AG04450 (cell line): ENCODE measurements at regions not wholly inside any gene's neighbourhood (a gene's known extent, or its start where the extent isn't known, plus 50 kb on each side); places are given as distances from the start of the nearest gene placed in this dataset.

Experiments used
- CTCF ChIA-PET: fragments of 300-600, 350-600 bp; formaldehyde crosslinking; extraction: SDS; loops from one replicate; lab custom pipeline; 2022; ENCODE audit warnings: antibody characterized with exemption, inconsistent platforms; lab: Charles Lee
- POLR2A ChIA-PET: fragments of 350-600 bp; formaldehyde crosslinking; extraction: SDS; loops from one replicate; lab custom pipeline; 2021; ENCODE audit warnings: antibody characterized with exemption, inconsistent platforms; lab: Yijun Ruan, JAX
- DNase-seq: peaks from one replicate; pipeline ENCODE4 v3.0.0-alpha.2; 2011; ENCODE audit warnings: low read depth, low spot score
- H3K27ac ChIP-seq: one replicate; pipeline ENCODE4 v1.5.1; 2012; ENCODE audit warnings: low read depth, low read length, control low read depth
- H3K27me3 ChIP-seq: one replicate; pipeline ENCODE4 v1.6.0; 2012; ENCODE audit warnings: low read length; ENCODE audit not compliant: control insufficient read depth, insufficient read depth
- H3K4me3 ChIP-seq: 2 replicates; pipeline ENCODE4 v1.5.1; 2011; ENCODE audit warnings: mild to moderate bottlenecking, low read depth, low read length, control low read depth
- H3K9me3 ChIP-seq: 2 replicates; pipeline ENCODE4 v1.5.1; 2012; ENCODE audit warnings: low read length; ENCODE audit not compliant: control insufficient read depth, insufficient read depth
- TF ChIP-seq, protein P1 (sequence below): IDR thresholded peaks from 2 replicates; pipeline ENCODE4 v1.5.1; 2011; ENCODE audit warnings: low read depth, low read length, control low read depth, inconsistent platforms

GRCh38 chr5:167624053-167624452 lies 667.4 kb upstream of the WWC1 start:
- TF ChIP-seq, protein P1, sequence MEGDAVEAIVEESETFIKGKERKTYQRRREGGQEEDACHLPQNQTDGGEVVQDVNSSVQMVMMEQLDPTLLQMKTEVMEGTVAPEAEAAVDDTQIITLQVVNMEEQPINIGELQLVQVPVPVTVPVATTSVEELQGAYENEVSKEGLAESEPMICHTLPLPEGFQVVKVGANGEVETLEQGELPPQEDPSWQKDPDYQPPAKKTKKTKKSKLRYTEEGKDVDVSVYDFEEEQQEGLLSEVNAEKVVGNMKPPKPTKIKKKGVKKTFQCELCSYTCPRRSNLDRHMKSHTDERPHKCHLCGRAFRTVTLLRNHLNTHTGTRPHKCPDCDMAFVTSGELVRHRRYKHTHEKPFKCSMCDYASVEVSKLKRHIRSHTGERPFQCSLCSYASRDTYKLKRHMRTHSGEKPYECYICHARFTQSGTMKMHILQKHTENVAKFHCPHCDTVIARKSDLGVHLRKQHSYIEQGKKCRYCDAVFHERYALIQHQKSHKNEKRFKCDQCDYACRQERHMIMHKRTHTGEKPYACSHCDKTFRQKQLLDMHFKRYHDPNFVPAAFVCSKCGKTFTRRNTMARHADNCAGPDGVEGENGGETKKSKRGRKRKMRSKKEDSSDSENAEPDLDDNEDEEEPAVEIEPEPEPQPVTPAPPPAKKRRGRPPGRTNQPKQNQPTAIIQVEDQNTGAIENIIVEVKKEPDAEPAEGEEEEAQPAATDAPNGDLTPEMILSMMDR, result no peak
- Histone ChIP-seq H3K27me3 (no peaks in the 10 kb centered on the region), H3K9me3 (no peaks in the 10 kb centered on the region), H3K4me3 (no peak overlapping the region), H3K27ac (no peak overlapping the region)
- ChIA-PET POLR2A (no interaction called here), CTCF (no interaction called here)
- DNase-seq, result no peak

- POLR2A ChIA-PET, result no interaction called here
- CTCF ChIA-PET, result interaction anchor here (0.7 to 1.4 kb wide), 3 partner anchors 44 to 264 kb away, joined by 3 to 4 read pairs (median 4); no protein-coding TSS in a partner anchor
- TF ChIP-seq, protein P1, result no peak
- no peak overlapping the region for H3K27ac ChIP-seq
- no peak for DNase-seq
- no peaks in the 10 kb centered on the region for H3K9me3 ChIP-seq
- no peaks in the 10 kb centered on the region for H3K27me3 ChIP-seq
- H3K4me3 ChIP-seq, result no peak overlapping the region
Observed at GRCh38 chr5:167626341-167627123, 664.9 kb upstream of the WWC1 start.

DNA sequence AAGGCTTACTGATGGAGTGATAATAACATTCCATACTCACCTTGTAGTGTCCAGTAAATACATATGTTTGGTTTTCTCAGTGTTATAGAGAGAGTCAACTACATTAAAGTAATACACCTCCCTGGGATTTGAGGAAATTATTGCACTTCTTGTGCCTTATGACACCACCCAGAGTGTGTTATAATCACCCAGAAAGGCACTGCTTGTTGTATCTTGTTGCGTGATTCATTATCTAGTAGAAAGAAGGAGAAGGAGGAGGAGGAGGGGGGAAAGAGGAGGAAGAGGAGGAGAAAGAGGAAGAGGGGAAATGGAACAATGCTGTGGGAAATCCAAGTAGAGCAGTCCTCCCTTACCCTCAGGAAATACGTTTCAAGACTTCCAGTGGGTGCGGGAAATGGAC lies 661.8 kb upstream of the WWC1 start:
- TF ChIP-seq, protein P1, result no peak
- Histone ChIP-seq H3K9me3 (no peaks in the 10 kb centered on the region), H3K4me3 (no peak overlapping the region), H3K27me3 (no peaks in the 10 kb centered on the region), H3K27ac (no peak overlapping the region)
- CTCF ChIA-PET, result no interaction called here
- POLR2A ChIA-PET, result no interaction called here
- DNase-seq, result no peak

DNA sequence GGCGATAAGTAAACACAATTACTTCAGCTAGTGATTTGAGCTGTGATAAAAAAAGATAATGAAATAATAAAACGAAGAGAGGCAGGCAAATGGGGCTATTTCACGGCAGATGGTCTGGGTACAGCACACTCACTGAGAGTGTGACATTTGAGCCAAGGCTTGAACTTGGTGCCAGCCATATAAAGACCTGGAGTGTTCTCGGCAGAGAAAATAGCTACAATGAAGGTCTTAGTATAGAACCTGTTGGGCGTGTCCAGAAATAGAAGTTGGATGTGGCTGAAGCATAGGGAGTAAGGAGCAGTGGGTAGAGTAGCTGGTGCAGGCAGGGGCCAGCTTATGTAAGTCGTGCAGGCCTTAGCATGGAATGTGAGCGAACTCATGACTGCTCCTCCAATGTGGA lies 660.3 kb upstream of the WWC1 start:
- H3K27ac ChIP-seq, result no peak overlapping the region
- H3K27me3 ChIP-seq, result no peaks in the 10 kb centered on the region
- H3K4me3 ChIP-seq, result no peak overlapping the region
- ChIA-PET POLR2A (no interaction called here), CTCF (no interaction called here)
- no peak for DNase-seq
- TF ChIP-seq, protein P1, result no peak
- H3K9me3 ChIP-seq, result no peaks in the 10 kb centered on the region

DNA sequence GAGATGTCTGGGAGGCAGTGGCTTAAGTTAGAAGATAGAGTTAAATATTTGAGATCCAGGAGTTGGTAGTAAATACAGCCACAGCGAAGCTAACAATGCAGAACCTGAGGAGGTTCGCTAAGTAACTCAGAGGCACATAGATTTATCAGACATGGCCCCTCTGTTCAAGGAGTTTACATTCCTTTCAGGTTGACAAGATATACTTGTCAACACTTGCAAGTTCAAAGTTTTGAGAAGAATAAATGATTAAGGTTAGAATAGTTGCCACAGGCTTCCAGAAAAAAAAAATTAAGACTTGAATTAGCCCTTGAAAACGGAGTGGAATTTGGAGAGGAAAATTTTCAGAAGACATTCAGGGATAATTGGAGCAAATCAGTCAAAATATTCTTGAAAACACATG lies 658.3 kb upstream of the WWC1 start:
- ChIA-PET CTCF (interaction anchor here (0.6 kb wide), 1 partner anchor 873 kb away, joined by 14 read pairs; no protein-coding TSS in a partner anchor), POLR2A (no interaction called here)
- Histone ChIP-seq H3K27me3 (no peaks in the 10 kb centered on the region), H3K9me3 (no peaks in the 10 kb centered on the region), H3K4me3 (no peak overlapping the region), H3K27ac (no peak overlapping the region)
- TF ChIP-seq, protein P1, result no peak
- DNase-seq, result no peak
